ENCODE measurements at regions not wholly inside any gene's neighbourhood (a gene's known extent, or its start where the extent isn't known, plus 50 kb on each side); places are given as distances from the start of the nearest gene placed in this dataset.
A peak's percentile ranks its signal among the peaks of the same experiment; 100 is the strongest.
"Not testable (repeated sequence)": the region's sequence is repeated elsewhere in the genome, so short reads cannot be mapped to it uniquely, and the experiment has no call there.

DNA sequence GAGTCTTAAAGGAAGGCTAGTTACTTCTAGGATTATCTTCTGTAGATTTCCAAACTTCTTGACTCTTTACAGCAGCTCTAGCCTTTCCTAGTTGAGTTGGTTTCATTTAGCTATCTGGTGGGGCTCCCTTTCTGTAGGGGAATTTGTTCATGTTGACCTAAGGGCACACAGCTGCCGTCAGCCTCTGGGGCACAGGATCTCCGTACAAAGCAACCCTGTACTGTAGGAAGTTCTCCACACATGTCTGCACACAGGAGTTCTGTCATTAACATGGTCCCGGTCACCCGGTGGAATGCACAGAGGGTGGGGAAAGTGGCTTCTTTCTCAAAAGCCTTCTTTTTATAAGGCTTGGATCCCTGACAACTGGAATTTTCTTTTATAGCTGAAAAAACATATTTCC, 88.7 kb upstream of the TNIK start:
- peak; percentile 82 for DNase-seq (ENCODE audit: low spot score)

DNA sequence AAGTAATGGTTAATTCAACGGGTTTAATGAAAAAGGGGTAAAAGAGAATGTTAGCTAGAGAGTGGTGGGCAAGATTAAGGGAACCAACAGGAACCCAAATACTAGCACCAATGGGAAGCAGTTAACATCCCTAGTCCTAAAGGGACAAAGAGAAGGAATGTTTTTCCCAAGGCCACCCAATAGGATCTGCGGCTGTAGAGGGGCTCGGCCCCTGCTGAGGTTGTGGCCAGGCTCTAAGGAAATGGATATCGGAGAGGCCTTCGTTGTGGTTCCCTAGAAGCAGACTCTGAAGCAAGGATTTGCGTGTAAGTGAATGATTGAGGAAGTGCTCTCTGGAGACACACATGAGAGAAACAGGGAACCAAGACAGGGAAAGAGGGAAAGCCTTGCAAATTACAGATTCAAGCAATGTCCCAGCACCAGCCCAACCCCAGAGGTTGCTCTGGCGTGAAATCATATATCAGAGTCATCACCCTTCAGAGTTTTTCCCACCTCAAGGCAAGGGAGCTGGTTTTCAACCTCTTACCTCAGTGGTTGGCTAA, 83.6 kb upstream of the TNIK start:
- DNase-seq (ENCODE audit: low spot score), result no peak

DNA sequence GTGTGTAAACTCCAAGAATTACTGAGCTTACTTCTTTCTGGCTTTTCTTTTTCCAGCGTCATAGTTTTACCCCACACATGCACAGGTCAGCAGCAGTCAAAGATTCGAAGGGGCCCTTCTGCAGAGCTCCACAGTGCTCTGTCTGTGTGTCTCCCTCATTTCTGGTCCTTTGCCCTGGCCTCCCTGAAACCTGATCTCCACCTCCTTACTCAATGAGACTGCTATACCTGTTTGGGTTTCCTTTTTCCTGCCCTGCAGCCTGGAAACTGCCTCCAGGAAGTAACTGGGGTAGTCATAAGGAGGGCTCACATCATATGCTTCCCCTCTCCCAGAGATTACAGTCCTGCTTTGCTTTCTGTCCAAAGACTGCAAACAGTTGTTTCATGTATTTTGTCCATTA, 82.8 kb upstream of the TNIK start:
- no peak for DNase-seq (ENCODE audit: low spot score)

DNA sequence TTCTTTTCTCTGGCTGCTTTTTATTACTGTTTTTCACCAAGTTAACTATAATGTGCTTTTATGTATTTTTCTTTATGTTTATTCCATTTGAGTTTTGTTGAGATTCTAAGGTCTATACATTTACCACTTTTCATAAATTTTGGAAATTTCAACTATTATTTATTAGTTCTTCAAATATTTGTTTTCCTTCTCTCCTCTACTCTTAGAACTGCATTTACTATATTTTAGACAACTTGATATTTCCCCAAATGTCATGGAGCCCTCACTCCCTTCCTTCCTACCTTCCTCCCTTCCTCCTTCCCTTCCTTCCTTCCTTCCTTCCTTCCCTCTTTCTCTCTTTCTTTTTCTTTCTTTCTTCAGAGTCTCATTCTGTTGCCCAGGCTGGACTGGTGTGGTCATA, 81.4 kb upstream of the TNIK start:
- DNase-seq (ENCODE audit: low spot score), result no peak

DNA sequence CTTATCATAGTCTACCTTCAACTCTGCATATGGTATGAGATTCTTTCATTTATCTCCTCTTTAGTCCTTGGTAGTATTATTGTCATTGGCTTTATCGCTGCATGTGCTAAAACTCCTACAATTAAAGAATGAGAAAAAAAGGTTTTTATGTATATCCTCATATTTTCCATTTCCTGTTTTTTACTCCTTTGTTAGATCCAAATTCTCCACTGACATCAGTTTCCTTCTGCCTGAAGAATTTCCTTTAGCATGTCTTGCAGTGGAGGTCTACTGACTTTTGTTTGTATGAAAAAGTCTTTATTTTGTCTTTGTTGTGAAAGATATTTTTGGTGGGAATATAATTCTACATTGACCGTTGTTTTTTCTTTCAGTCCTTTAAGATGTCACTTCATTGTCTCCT, 81.0 kb upstream of the TNIK start:
- DNase-seq (ENCODE audit: low spot score), result no peak

DNA sequence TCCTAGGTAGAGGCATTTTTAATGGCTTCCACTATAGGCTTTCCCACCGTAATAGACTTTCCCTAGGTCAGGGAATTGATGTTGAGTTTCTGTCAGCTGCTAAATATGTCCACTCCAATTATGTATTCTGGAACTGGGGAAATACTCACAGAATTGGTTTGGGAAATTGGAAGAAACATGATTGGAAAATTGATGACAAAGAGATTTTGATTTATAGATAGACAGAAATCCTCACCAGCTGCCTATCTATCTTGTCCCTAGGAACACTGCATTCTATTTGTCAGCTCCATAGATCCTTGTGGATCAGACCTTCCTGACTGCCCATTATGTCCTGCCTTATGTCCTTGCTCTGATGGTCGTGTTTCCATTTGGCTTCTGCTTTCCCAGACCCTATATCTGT, 75.6 kb upstream of the TNIK start:
- DNase-seq (ENCODE audit: low spot score), result no peak

DNA sequence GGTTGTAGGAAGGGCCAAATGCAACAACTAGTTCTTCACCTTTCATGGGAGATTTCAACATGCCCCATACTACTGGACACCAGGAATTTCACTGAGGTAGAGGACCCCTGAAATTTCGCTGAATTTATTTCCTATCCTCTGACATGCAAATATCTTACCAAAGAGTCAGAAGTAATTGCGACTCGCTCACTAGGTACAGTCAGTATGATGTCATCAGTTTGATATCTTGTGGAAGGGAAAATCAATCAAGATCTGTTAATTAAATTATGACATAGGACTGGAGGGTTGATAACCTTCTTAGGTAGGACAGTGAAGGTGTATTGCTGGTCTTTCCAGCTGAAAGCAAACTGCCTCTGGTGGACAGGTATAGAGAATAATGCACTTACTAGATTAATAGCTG, 74.9 kb upstream of the TNIK start:
- DNase-seq (ENCODE audit: low spot score), result no peak

DNA sequence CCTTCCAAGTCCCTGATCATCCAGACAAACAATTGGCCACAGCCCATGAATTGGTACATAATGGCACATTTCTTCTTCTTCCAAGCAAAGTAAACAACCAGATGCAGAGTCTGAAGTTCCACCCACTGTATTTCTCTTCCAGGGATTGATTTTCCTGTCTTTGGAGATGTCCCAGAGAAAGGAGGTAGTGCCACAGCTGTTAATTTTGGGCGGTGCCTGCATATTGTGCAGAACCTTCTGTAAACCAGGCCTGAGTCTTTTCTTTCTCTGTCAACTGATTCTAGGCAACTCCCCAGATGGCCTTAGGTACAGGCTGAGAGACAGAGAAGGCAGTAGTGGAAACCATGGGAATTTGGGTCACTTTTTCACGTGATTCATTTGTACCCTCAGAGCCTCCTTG, 73.5 kb upstream of the TNIK start:
- no peak for DNase-seq (ENCODE audit: low spot score)

DNA sequence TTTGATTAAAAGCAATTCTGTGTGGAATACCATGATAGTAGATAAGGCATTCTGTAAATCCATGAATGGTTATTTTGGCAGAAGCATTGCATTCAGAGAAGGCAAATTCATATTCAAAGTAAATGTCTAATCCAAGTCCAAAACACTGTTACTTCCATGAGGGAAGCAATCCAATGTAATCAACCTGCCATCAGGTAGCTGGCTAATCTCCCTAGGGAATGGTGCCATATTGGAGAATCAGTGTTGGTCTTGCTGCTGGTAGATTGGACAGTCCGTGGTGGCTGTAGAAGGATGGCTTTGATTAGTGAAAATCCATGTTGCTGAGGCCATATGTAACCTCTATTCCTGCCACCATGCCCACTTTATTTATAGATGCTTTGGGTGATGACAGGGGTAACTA, 72.1 kb upstream of the TNIK start:
- no peak for DNase-seq (ENCODE audit: low spot score)

DNA sequence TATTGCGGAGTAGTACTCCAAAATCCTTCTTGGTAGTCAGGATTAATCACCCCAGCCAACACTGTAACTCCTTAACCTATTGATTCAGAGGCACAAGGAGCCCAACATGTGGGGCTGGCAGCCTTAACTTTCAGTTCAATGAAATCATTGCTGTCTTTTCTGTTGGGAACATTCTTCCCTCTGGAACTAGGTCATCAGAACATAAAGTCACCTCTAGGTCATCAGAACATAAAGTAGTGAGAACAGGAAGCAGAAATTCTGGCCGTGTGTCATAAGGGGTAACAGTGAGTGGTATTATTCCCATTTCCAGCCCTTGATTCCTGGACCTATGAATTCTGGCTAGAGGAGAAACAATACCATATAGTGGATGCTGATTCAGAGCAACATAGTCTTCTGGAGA, 71.5 kb upstream of the TNIK start:
- DNase-seq (ENCODE audit: low spot score), result no peak

DNA sequence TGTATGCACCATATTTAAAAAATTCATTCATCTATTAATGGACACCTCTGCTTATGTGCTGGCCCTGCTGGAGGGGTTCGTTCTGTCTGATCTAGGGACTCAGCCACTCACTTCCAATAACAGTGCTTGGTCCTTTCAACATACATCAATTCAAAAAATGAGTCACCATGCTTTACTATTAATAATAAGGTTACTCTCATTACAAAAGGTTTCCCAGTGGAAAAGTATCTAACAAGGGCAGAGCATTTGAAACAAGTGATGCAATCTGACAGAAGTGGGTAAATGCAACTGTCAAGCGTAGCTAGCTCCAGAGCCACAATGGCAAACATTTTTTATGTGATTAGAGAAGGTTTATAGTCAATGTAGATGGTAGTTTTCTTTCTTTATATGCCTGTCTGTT, 67.9 kb upstream of the TNIK start:
- DNase-seq (ENCODE audit: low spot score), result no peak

DNA sequence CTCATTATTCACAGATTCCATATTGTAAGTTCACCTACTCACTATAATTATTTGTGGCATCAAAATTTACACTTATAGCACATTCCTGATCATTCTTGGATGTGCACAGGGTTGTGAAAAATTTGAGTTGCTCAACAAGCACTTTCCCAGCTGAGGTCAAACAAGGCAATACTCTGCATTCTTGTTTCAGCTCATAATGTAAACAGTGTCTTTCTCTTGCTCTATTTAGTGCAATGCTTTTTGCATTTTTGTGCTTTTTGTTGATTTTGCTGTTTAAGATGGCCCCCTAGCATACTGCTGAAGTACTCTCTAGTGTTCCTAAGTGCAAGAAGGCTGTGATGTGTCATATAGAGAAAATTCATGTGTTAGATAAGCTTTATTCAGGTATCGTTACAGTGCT, 66.7 kb upstream of the TNIK start:
- DNase-seq (ENCODE audit: low spot score), result no peak

DNA sequence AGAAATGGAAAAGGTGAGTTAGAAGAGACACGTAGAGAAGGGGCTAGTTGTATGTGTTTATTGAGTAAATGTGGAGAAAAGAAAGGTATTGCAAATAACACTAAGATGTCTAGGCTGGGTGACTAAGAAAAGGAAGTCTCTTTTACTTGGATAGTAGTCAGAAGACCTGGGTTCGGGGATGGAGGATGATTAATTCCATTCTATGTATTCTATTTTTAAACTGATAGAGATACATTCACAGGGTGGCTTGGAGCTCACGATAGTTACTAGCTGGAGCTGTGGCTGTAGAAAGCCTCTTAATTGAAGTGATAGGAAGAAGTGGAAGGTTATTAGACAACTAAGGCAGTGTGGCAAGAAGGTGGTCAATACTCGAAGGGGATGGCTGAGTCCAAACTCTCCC, 65.9 kb upstream of the TNIK start:
- no peak for DNase-seq (ENCODE audit: low spot score)

DNA sequence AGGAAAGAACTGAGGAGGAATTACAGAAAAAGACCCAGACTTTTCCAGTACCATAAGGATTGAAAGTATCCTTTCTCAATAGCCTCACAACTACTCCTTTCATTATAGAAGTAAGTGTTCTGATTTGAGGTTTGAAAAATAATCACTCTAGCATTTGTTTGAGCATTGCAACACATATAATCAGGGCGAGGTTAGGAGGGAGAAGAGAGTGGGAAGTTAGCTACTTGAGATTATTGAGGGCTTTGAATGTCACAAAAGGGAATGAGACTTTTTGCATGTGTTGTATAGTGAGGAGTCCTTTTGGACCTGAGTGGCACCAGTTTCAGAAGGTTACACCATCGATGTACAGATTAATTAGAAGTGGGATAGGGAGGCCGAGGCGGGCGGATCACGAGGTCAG, 65.2 kb upstream of the TNIK start:
- no peak for DNase-seq (ENCODE audit: low spot score)

DNA sequence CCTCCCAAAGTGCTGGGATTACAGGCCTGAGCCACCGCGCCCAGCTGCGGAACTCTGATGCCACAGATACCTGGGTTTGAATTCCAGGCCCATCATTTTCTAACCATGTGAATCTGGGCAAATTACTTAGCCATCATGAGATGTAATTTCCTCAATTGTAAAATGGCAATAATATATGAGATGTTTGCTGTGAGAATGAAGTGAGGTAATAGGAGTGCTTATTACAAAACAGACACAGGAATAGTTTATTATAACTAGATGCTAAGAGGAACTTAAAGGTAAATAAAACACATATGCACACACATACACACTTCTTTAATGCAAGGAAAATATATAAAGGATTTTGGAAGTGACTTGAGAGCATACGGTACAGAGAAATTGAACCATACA, 64.7 kb upstream of the TNIK start:
- DNase-seq (ENCODE audit: low spot score), result no peak

DNA sequence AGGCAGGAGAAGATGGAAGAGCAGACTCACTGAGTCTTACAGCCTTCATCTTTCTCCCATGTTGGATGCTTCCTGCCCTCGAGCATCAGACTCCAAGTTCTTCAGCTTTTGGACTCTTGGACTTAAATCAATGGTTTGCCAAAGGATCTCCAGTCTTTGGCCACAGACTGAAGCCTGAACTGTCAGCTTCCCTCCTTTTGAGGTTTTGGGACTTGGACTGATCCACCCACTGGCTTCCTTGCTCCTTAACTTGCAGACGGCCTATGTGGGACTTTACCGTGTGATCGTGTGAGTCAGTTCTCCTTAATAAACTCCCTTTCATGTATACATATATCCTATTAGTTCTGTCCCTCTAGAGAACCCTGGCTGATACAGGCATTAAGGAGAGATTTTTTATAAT, 62.4 kb upstream of the TNIK start:
- DNase-seq (ENCODE audit: low spot score), result no peak

DNA sequence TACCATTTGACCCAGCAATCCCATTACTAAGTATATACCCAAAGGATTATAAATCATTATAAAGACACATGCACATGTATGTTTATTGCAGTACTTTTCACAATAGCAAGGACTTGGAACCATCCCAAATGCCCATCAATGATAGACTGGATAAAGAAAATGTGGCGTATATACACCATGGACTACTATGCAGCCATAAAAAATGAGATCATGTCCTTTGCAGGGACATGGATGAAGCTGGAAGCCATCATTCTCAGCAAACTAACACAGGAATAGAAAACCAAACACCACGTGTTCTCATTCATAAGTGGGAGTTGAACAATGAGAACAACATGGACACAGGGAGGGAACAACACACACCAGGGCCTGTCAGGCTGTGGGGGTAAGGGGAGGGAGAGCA, 59.2 kb upstream of the TNIK start:
- DNase-seq (ENCODE audit: low spot score), result not testable (repeated sequence)

DNA sequence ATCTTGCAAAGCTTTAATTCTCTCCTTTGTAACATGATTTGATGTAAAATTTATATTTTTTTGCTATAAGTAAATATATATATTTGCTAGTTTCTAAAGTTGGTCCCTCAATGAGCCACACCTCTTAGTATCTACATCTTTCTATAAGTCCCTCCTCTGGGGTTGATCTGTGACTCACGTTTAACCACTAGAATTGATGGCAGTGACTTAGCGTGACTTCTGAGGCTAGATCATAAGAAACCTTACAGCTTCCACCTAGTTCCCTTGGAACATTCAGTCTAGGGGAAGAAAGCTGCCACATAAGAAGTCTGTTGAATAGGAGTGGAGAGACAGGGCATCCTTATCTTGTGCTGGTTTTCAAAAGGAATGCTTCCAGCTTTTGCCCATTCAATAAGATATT, 56.6 kb upstream of the TNIK start:
- no peak for DNase-seq (ENCODE audit: low spot score)

DNA sequence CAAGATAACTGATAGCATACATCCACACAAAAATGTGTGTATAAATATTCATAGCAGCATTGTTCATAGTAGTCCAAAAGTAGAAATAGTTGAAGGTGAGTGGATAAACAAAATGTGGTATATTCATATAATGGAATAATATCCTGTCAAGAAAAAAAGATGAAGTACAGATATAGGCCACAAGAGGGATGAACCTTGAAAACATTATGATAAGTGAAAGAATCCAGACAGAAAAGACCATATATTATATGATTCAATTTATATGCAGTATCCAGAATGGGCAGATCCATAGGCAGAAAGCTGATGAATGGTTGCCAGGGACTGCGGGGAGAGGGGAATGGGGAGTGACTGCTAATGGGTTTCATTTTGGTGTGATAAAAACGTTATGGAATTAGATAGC, 54.3 kb upstream of the TNIK start:
- no peak for DNase-seq (ENCODE audit: low spot score)

DNA sequence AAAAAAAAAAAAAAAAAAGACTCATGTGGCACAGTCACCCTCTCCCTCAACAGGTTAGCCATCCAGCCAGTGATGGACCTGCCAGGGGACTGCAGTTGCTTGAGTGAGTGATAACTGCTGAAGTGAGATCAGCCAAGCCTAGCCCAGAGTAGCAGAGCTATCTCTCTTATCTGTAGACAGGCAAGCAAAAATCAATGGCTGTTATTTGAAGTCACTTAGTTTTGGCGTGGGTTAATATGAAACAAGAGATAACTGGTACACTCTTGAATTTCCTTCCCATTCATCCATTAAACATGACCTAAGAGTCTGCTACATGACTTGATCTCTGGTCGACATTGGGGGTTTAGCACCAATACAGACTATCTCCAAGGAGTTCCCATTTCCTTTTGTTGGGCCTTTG, 51.2 kb upstream of the TNIK start:
- no peak for DNase-seq (ENCODE audit: low spot score)
